Epidermal melanocyte (primary cell): ENCODE measurements at regions not wholly inside any gene's neighbourhood (a gene's known extent, or its start where the extent isn't known, plus 50 kb on each side); places are given as distances from the start of the nearest gene placed in this dataset.
A peak's percentile ranks its signal among the peaks of the same experiment; 100 is the strongest.

Source experiments
- DNase-seq: peaks from one replicate; pipeline ENCODE4 v3.0.0; 2011; ENCODE audit warnings: low spot score; ENCODE audit not compliant: insufficient read length

GRCh38 chr3:89625945-89626344, 518.5 kb downstream of the EPHA3 start:
- no peak for DNase-seq

- no peak for DNase-seq
Measured at GRCh38 chr3:89628856-89629670, 521.6 kb downstream of the EPHA3 start.

GRCh38 chr3:89635137-89635536, 527.7 kb downstream of the EPHA3 start:
- DNase-seq, result no peak

GRCh38 chr3:89644716-89645115, 537.3 kb downstream of the EPHA3 start:
- no peak for DNase-seq

GRCh38 chr3:89649431-89649830, 542.0 kb downstream of the EPHA3 start:
- DNase-seq, result no peak

- no peak for DNase-seq
Measured at GRCh38 chr3:89654031-89654430, 546.6 kb downstream of the EPHA3 start.

GRCh38 chr3:89656388-89656787, 549.0 kb downstream of the EPHA3 start:
- DNase-seq, result no peak

- no peak for DNase-seq
Measured at GRCh38 chr3:89679686-89680085, 572.3 kb downstream of the EPHA3 start.

- no peak for DNase-seq
Measured at GRCh38 chr3:89682556-89682955, 575.1 kb downstream of the EPHA3 start.

GRCh38 chr3:89685731-89686130, 578.3 kb downstream of the EPHA3 start:
- DNase-seq, result no peak

- peak; percentile 15 for DNase-seq
Measured at GRCh38 chr3:89690646-89691045, 583.2 kb downstream of the EPHA3 start.

- no peak for DNase-seq
Measured at GRCh38 chr3:89692601-89693000, 585.2 kb downstream of the EPHA3 start.

- no peak for DNase-seq
Measured at GRCh38 chr3:89697321-89697916, 590.0 kb downstream of the EPHA3 start.

GRCh38 chr3:89698208-89698830, 590.9 kb downstream of the EPHA3 start:
- no peak for DNase-seq

GRCh38 chr3:89699229-89699628, 591.8 kb downstream of the EPHA3 start:
- no peak for DNase-seq

- DNase-seq, result no peak
Measured at GRCh38 chr3:89699771-89700170, 592.4 kb downstream of the EPHA3 start.

GRCh38 chr3:89702404-89702803, 595.0 kb downstream of the EPHA3 start:
- no peak for DNase-seq

- no peak for DNase-seq
Measured at GRCh38 chr3:89713196-89713595, 605.8 kb downstream of the EPHA3 start.

- DNase-seq, result no peak
Measured at GRCh38 chr3:89714237-89714636, 606.8 kb downstream of the EPHA3 start.

- DNase-seq, result no peak
Measured at GRCh38 chr3:89740080-89740880, 632.9 kb downstream of the EPHA3 start.

- DNase-seq, result no peak
Measured at GRCh38 chr3:89740881-89741177, 633.4 kb downstream of the EPHA3 start.

- DNase-seq, result no peak
Measured at GRCh38 chr3:89742546-89742945, 635.1 kb downstream of the EPHA3 start.
